ENCODE measurements at regions not wholly inside any gene's neighbourhood (a gene's known extent, or its start where the extent isn't known, plus 50 kb on each side); places are given as distances from the start of the nearest gene placed in this dataset.

DNA sequence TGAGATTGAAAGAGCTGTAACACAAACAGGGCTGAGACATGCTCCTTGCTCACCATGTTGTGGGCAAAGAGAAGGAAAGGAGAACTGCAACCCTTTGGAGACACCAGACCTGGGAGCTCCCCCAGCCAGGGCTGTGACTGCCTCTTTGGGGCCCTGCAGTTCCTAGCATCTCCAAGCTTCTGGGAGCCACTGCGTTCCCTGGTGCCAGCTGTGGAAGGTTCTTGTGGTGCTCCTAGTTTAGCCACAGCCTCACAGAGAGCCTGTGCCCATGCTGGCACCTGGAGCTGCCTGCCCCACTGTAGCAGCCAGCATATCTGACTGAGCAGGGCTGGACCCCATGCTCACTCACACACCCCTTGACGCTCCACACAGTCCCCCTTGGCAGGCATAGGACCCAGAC is 141.7 kb downstream of the PDHA2 start:
- Histone ChIP-seq H3K36me3 (ENCODE audit: control insufficient read depth, insufficient read depth, low read length) (no peaks in the 10 kb centered on the region), H3K4me3 (replicated peaks; ENCODE audit: low read depth, low read length) (no peak overlapping the region), H3K27me3 (replicated peaks; ENCODE audit: control insufficient read depth, insufficient read depth, low read length) (no peaks in the 10 kb centered on the region)
- TF ChIP-seq, protein P1, sequence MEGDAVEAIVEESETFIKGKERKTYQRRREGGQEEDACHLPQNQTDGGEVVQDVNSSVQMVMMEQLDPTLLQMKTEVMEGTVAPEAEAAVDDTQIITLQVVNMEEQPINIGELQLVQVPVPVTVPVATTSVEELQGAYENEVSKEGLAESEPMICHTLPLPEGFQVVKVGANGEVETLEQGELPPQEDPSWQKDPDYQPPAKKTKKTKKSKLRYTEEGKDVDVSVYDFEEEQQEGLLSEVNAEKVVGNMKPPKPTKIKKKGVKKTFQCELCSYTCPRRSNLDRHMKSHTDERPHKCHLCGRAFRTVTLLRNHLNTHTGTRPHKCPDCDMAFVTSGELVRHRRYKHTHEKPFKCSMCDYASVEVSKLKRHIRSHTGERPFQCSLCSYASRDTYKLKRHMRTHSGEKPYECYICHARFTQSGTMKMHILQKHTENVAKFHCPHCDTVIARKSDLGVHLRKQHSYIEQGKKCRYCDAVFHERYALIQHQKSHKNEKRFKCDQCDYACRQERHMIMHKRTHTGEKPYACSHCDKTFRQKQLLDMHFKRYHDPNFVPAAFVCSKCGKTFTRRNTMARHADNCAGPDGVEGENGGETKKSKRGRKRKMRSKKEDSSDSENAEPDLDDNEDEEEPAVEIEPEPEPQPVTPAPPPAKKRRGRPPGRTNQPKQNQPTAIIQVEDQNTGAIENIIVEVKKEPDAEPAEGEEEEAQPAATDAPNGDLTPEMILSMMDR (IDR thresholded peaks at IDR 0.05; ENCODE audit: insufficient read depth, low read length, poor library complexity, severe bottlenecking), result no peak
- no peak for DNase-seq (ENCODE audit: extremely low read depth, insufficient read length)

DNA sequence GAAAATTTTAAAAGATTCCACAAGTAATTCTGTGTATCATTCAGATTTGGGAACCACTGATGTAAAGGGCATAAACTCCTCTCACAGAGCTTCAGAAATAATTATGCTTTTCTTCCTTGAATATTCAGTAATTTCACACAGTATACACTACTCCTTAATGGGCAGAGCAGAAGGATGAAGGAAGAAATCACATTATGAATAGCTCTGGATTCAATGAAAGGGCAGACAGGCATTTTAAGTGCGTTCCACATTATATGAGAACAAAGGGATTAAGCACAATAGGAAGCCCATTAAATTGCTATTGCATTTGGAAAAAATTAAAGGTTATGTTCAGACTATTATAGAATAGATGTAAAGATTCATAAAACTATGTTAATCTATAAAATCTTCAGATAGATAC is 142.6 kb downstream of the PDHA2 start:
- H3K4me3 ChIP-seq (replicated peaks; ENCODE audit: low read depth, low read length), result no peak overlapping the region
- DNase-seq (ENCODE audit: extremely low read depth, insufficient read length), result no peak
- TF ChIP-seq, protein P1 (IDR thresholded peaks at IDR 0.05; ENCODE audit: insufficient read depth, low read length, poor library complexity, severe bottlenecking), result no peak
- no peaks in the 10 kb centered on the region for H3K27me3 ChIP-seq (replicated peaks; ENCODE audit: control insufficient read depth, insufficient read depth, low read length)
- H3K36me3 ChIP-seq (ENCODE audit: control insufficient read depth, insufficient read depth, low read length), result no peaks in the 10 kb centered on the region

DNA sequence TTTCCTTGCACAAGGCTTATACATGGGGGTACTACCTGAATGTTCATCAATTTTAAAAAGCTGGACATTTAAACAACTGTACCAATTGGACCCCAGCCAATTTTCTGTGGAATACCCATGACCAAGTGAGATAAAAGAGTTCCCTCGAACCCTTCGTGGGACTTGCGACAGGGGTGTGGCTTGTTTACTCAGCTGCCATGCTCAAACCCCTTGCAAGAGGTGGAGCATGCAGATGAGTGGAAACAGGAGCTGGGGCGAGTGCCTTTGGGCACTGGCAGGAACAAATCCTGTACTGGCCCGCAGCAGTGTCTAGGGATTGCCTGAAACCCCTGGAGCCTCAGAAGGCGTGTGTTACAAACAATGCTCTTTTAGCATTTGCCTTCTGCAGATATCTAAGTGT is 144.2 kb downstream of the PDHA2 start:
- TF ChIP-seq, protein P1 (IDR thresholded peaks at IDR 0.05; ENCODE audit: insufficient read depth, low read length, poor library complexity, severe bottlenecking), result no peak
- H3K4me3 ChIP-seq (replicated peaks; ENCODE audit: low read depth, low read length), result no peak overlapping the region
- DNase-seq (ENCODE audit: extremely low read depth, insufficient read length), result no peak
- H3K27me3 ChIP-seq (replicated peaks; ENCODE audit: control insufficient read depth, insufficient read depth, low read length), result no peaks in the 10 kb centered on the region
- no peaks in the 10 kb centered on the region for H3K36me3 ChIP-seq (ENCODE audit: control insufficient read depth, insufficient read depth, low read length)

DNA sequence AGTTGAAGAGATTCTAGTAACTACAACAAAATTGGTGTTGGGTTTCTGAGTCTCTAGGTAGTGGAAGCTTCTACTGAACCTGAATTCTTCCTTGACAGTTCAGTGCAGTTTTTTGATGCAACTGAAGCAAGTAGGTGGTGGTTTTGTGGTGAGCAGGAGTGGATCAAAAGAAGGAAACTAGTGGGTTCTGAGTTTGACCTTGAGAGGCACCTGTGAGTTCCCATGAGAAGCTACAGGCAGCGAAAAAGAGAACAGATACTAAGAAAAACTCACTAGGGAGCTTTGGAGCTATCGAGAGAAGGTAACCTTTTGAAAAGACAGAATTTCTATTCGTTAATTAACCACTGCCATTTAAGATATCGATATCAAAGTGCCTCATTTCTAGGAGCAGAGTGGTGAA is 145.2 kb downstream of the PDHA2 start:
- H3K36me3 ChIP-seq (ENCODE audit: control insufficient read depth, insufficient read depth, low read length), result no peaks in the 10 kb centered on the region
- H3K4me3 ChIP-seq (replicated peaks; ENCODE audit: low read depth, low read length), result no peak overlapping the region
- H3K27me3 ChIP-seq (replicated peaks; ENCODE audit: control insufficient read depth, insufficient read depth, low read length), result no peaks in the 10 kb centered on the region
- no peak for DNase-seq (ENCODE audit: extremely low read depth, insufficient read length)
- TF ChIP-seq, protein P1 (IDR thresholded peaks at IDR 0.05; ENCODE audit: insufficient read depth, low read length, poor library complexity, severe bottlenecking), result no peak

DNA sequence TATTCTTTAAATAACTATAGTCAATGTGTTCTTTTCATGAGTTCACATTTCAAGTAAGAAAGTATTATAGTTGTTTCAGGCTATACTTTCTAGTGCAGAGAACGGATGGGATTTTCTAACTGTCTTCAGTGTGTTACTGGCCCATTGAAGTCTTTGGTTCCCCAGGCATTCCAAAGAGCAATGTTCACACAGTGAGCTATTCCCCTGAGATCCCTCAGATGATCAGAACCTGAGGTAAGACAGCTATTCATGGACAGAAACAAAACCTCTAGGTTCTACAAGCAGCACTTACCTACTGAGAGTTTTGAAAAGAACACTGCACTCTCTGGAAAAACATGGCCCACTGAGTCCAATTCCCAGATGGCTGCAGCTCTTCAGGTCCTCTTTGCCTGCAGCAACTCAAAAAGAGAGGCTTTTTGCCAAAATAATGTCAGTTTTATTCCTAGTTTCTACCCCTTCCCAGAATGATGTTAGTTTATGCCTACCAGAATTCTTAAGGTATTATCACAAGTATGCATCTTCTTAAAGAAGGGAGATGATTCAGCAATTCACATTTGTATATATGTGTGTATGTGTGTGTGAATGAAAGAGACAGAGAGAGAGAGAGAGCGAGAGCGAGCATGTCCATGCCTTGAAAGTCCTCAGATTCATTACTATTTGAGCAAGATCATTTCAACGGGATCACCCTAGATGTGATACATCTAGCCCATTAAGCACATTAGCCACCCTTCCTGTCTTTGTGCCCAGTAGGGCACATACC is 146.1 kb downstream of the PDHA2 start:
- TF ChIP-seq, protein P1 (IDR thresholded peaks at IDR 0.05; ENCODE audit: insufficient read depth, low read length, poor library complexity, severe bottlenecking), result no peak
- H3K27me3 ChIP-seq (replicated peaks; ENCODE audit: control insufficient read depth, insufficient read depth, low read length), result no peaks in the 10 kb centered on the region
- no peaks in the 10 kb centered on the region for H3K36me3 ChIP-seq (ENCODE audit: control insufficient read depth, insufficient read depth, low read length)
- H3K4me3 ChIP-seq (replicated peaks; ENCODE audit: low read depth, low read length), result no peak overlapping the region
- DNase-seq (ENCODE audit: extremely low read depth, insufficient read length), result no peak

DNA sequence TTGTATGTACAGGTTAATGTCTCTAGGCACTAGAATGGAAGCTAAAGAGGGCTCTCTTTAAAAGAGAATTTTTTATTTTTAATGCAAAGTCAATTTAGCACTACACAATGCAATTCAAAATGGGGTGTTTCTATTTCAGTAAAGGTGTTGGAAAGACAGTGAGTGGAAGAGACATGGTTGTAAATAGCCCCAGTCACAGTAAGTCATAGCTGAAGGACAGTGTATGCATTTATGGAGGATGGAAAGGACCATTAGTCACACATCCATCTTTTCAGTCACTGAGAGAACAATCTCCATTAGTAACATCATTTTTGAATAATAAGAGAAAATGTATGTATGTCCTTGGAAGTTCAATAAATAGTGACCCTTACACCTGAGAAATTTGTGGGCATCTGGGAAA is 148.0 kb downstream of the PDHA2 start:
- Histone ChIP-seq H3K36me3 (ENCODE audit: control insufficient read depth, insufficient read depth, low read length) (no peaks in the 10 kb centered on the region), H3K4me3 (replicated peaks; ENCODE audit: low read depth, low read length) (no peak overlapping the region), H3K27me3 (replicated peaks; ENCODE audit: control insufficient read depth, insufficient read depth, low read length) (no peaks in the 10 kb centered on the region)
- DNase-seq (ENCODE audit: extremely low read depth, insufficient read length), result no peak
- TF ChIP-seq, protein P1 (IDR thresholded peaks at IDR 0.05; ENCODE audit: insufficient read depth, low read length, poor library complexity, severe bottlenecking), result no peak

All from GM06990 (cell line).